Panc1 (cell line): ENCODE measurements at regions not wholly inside any gene's neighbourhood (a gene's known extent, or its start where the extent isn't known, plus 50 kb on each side); places are given as distances from the start of the nearest gene placed in this dataset.

Experiments
- ATAC-seq: fragments of 200-7000 bp; cut with Tn5 transposase; 2 replicates; pipeline ENCODE4 v1.9.1; 2020; ENCODE audit warnings: mild to moderate bottlenecking, moderate library complexity
- BruUV-seq: library from RNA; stranded (reverse); fragments of 400-500 nt; replicated peaks from 2 replicates; lab custom pipeline; 2021; lab: Mats Ljungman, UMichigan
- CTCF ChIA-PET: fragments of 300-600 bp; sonication (Branson Sonifier 250); formaldehyde crosslinking; loops from one replicate; lab custom pipeline; 2022; ENCODE audit warnings: antibody characterized with exemption; lab: Charles Lee
- POLR2A ChIA-PET: fragments of 300-600 bp; sonication (Branson Sonifier 250); formaldehyde crosslinking; loops from one replicate; lab custom pipeline; 2022; ENCODE audit warnings: antibody characterized with exemption; lab: Charles Lee
- DNase-seq: peaks from one replicate; pipeline ENCODE4 v3.0.0-alpha.2; 2010; ENCODE audit warnings: low read depth, low spot score
- H3K27ac ChIP-seq: 2 replicates; pipeline ENCODE4 v1.5.1; 2011; ENCODE audit warnings: mild to moderate bottlenecking, low read length, inconsistent platforms
- H3K27me3 ChIP-seq: fragments of 200-500 bp; sonication (Bioruptor generic); 2 replicates; pipeline ENCODE4 v1.6.0; 2014; ENCODE audit warnings: low read length, inconsistent platforms; ENCODE audit not compliant: control insufficient read depth, insufficient read depth
- H3K36me3 ChIP-seq: fragments of 200-500 bp; sonication (Bioruptor generic); 2 replicates; pipeline ENCODE4 v1.5.1; 2014; ENCODE audit warnings: inconsistent platforms, mild to moderate bottlenecking, low read length, moderate library complexity; ENCODE audit not compliant: control insufficient read depth, insufficient read depth
- H3K4me1 ChIP-seq: 2 replicates; pipeline ENCODE4 v1.5.1; 2011; ENCODE audit warnings: inconsistent platforms, mild to moderate bottlenecking, low read length, moderate library complexity; ENCODE audit not compliant: control insufficient read depth, insufficient read depth
- H3K4me3 ChIP-seq, 2 experiments: 2 replicates each; pipeline ENCODE4 v1.5.1; 2011 to 2012; ENCODE audit warnings: low read depth in 2 of 2, low read length in 2 of 2, mild to moderate bottlenecking in 2 of 2, inconsistent platforms in 1 of 2, moderate library complexity in 1 of 2
- H3K9me3 ChIP-seq: fragments of 200-500 bp; sonication (Bioruptor generic); 2 replicates; pipeline ENCODE4 v1.5.1; 2014; ENCODE audit warnings: low read depth, mild to moderate bottlenecking, inconsistent platforms, low read length, moderate library complexity; ENCODE audit not compliant: control insufficient read depth, insufficient read depth
- POLR2AphosphoS5 ChIP-seq: IDR thresholded peaks from 2 replicates; pipeline ENCODE4 v1.6.1; 2012; ENCODE audit warnings: mild to moderate bottlenecking, low read depth, low read length, moderate library complexity
- SIN3A ChIP-seq: IDR thresholded peaks from 2 replicates; pipeline ENCODE4 v1.6.1; 2012; ENCODE audit warnings: low read depth, mild to moderate bottlenecking, low read length, moderate library complexity, borderline replicate concordance; ENCODE audit not compliant: insufficient read depth
- TCF7L2 ChIP-seq: IDR thresholded peaks from 2 replicates; pipeline ENCODE4 v1.6.1; 2011; ENCODE audit warnings: mild to moderate bottlenecking, low read depth, low read length, inconsistent platforms
- in situ Hi-C: cut with HindIII; loops from 2 replicates; pipeline ENCODE4 v1.10.0; 2016; ENCODE audit warnings: low sequenced_read_pairs, low pct_unique_long_range_greater_than_20kb
- intact Hi-C: fragments of 100-400 bp; cut with micrococcal nuclease; formaldehyde crosslinking; loops from one replicate; pipeline ENCODE4 v1.10.0; 2022; ENCODE audit not compliant: unreplicated experiment
- TF ChIP-seq, protein P1 (sequence below): fragments of 450-650 bp; IDR thresholded peaks from 2 replicates; pipeline ENCODE4 v1.5.1; 2017; ENCODE audit warnings: mild to moderate bottlenecking
- TF ChIP-seq, protein P2 (sequence below), 2 experiments: IDR thresholded peaks; 2 replicates each; pipeline ENCODE4 v1.6.1; 2011 to 2012; ENCODE audit warnings: low read depth in 2 of 2, control low read depth in 1 of 2, low read length in 1 of 2, mild to moderate bottlenecking in 1 of 2, moderate library complexity in 1 of 2; ENCODE audit not compliant: insufficient read depth in 1 of 2

DNA sequence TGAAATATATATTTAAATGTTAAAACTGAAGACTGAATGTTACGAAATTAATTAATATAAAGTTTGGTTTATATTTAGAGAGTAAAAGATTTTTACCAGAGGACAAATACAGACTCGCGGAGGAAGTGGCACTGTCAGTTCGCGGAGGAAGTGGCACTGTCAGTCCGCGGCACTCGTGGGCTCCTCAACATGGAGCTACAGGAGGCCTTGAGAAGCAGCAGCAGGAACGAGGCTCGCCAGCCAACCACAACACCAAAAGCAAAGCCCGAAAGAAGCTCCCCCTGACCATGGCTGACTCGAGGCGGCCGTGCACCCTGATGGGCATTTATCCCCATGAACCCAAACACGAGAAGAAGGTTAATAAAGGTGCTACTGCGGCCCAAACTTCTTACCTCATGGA lies 125.3 kb upstream of the PABPC4L start:
- intact Hi-C loops: no loop called here
- ChIA-PET POLR2A (no interaction called here), CTCF (no interaction called here)
- in situ Hi-C loops: no loop called here
- ATAC-seq (no peak), DNase-seq (no peak)
- no TSS peak for BruUV-seq
- Histone ChIP-seq H3K4me3 (no peak overlapping the region), H3K36me3 (no peaks in the 10 kb centered on the region), H3K27me3 (no peaks in the 10 kb centered on the region), H3K9me3 (no peaks in the 10 kb centered on the region), H3K4me1 (no peaks in the 10 kb centered on the region), H3K27ac (no peak overlapping the region)
- no peak for TF ChIP-seq POLR2AphosphoS5
- TF ChIP-seq, protein P1, sequence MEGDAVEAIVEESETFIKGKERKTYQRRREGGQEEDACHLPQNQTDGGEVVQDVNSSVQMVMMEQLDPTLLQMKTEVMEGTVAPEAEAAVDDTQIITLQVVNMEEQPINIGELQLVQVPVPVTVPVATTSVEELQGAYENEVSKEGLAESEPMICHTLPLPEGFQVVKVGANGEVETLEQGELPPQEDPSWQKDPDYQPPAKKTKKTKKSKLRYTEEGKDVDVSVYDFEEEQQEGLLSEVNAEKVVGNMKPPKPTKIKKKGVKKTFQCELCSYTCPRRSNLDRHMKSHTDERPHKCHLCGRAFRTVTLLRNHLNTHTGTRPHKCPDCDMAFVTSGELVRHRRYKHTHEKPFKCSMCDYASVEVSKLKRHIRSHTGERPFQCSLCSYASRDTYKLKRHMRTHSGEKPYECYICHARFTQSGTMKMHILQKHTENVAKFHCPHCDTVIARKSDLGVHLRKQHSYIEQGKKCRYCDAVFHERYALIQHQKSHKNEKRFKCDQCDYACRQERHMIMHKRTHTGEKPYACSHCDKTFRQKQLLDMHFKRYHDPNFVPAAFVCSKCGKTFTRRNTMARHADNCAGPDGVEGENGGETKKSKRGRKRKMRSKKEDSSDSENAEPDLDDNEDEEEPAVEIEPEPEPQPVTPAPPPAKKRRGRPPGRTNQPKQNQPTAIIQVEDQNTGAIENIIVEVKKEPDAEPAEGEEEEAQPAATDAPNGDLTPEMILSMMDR: no peak
- TF ChIP-seq, protein P2, sequence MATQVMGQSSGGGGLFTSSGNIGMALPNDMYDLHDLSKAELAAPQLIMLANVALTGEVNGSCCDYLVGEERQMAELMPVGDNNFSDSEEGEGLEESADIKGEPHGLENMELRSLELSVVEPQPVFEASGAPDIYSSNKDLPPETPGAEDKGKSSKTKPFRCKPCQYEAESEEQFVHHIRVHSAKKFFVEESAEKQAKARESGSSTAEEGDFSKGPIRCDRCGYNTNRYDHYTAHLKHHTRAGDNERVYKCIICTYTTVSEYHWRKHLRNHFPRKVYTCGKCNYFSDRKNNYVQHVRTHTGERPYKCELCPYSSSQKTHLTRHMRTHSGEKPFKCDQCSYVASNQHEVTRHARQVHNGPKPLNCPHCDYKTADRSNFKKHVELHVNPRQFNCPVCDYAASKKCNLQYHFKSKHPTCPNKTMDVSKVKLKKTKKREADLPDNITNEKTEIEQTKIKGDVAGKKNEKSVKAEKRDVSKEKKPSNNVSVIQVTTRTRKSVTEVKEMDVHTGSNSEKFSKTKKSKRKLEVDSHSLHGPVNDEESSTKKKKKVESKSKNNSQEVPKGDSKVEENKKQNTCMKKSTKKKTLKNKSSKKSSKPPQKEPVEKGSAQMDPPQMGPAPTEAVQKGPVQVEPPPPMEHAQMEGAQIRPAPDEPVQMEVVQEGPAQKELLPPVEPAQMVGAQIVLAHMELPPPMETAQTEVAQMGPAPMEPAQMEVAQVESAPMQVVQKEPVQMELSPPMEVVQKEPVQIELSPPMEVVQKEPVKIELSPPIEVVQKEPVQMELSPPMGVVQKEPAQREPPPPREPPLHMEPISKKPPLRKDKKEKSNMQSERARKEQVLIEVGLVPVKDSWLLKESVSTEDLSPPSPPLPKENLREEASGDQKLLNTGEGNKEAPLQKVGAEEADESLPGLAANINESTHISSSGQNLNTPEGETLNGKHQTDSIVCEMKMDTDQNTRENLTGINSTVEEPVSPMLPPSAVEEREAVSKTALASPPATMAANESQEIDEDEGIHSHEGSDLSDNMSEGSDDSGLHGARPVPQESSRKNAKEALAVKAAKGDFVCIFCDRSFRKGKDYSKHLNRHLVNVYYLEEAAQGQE (IDR thresholded peaks at IDR 0.05; ENCODE audit: insufficient read depth in 1 of 2, low read depth in 2 of 2, low read length in 1 of 2): no peak
- no peak for TF ChIP-seq TCF7L2
- no peak for TF ChIP-seq SIN3A

DNA sequence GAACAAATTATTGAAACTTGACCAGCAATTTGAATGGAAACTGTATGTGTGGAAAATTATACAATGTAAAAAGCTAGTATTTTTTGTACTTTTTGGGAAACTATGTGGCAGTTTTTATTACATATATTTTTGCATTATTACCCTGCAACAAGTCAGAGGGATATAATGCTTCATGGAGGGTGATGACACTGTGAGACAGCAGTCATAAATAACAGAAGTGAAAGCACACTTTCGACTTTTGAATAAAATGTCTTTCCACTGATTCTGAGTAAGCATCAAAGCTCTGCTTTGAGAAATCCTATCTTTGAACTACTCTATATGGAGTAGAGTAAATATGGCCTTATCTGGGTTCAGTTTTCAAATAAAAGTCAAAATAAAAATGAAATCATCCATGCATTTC lies 122.6 kb upstream of the PABPC4L start:
- no peak for DNase-seq
- in situ Hi-C loops (no loop called here), intact Hi-C loops (no loop called here)
- CTCF ChIA-PET: no interaction called here
- POLR2A ChIA-PET: no interaction called here
- H3K27ac ChIP-seq: no peak overlapping the region
- TF ChIP-seq, protein P1: no peak
- TF ChIP-seq POLR2AphosphoS5: no peak
- TF ChIP-seq SIN3A: no peak
- no peak for TF ChIP-seq TCF7L2
- TF ChIP-seq, protein P2 (IDR thresholded peaks at IDR 0.05; ENCODE audit: insufficient read depth in 1 of 2, low read depth in 2 of 2, low read length in 1 of 2): no peak
- H3K4me3 ChIP-seq: no peak overlapping the region
- no peaks in the 10 kb centered on the region for H3K27me3 ChIP-seq
- H3K9me3 ChIP-seq: no peaks in the 10 kb centered on the region
- BruUV-seq: no TSS peak
- no peaks in the 10 kb centered on the region for H3K4me1 ChIP-seq
- H3K36me3 ChIP-seq: no peaks in the 10 kb centered on the region
- no peak for ATAC-seq
